Limb (tissue), 2 donors: ENCODE measurements at regions not wholly inside any gene's neighbourhood (a gene's known extent, or its start where the extent isn't known, plus 50 kb on each side); places are given as distances from the start of the nearest gene placed in this dataset.
"Not testable (repeated sequence)": the region's sequence is repeated elsewhere in the genome, so short reads cannot be mapped to it uniquely, and the experiment has no call there.

Experiments
- DNase-seq, 2 donors: peaks; one replicate each; pipeline ENCODE4 v3.0.0-alpha.2; 2016; ENCODE audit errors: extremely low spot score in 2 of 2

GRCh38 chr7:142698429-142698828 lies 50.8 kb upstream of the PRSS1 start:
- no peak for DNase-seq

- no peak for DNase-seq
These were observed 52.0 kb upstream of the PRSS1 start for GRCh38 chr7:142697270-142697669.

GRCh38 chr7:142696456-142697179 lies 52.7 kb upstream of the PRSS1 start:
- no peak for DNase-seq

GRCh38 chr7:142693911-142694310 lies 55.4 kb upstream of the PRSS1 start:
- no peak for DNase-seq

GRCh38 chr7:142690554-142691182 lies 58.6 kb upstream of the PRSS1 start:
- DNase-seq, result no peak

GRCh38 chr7:142689439-142690120 lies 59.7 kb upstream of the PRSS1 start:
- no peak for DNase-seq

GRCh38 chr7:142685877-142686508 lies 63.3 kb upstream of the PRSS1 start:
- no peak for DNase-seq

- no peak for DNase-seq
These were observed 67.8 kb upstream of the PRSS1 start for GRCh38 chr7:142681314-142682092.

GRCh38 chr7:142671506-142671905 lies 77.8 kb upstream of the PRSS1 start:
- DNase-seq, result no peak

GRCh38 chr7:142670511-142670910 lies 78.8 kb upstream of the PRSS1 start:
- DNase-seq, result no peak

- no peak for DNase-seq
These were observed 80.1 kb upstream of the PRSS1 start for GRCh38 chr7:142669074-142669654.

- DNase-seq, result no peak
These were observed 80.8 kb upstream of the PRSS1 start for GRCh38 chr7:142668495-142668894.

- DNase-seq, result no peak
These were observed 91.9 kb upstream of the PRSS1 start for GRCh38 chr7:142657376-142657775.

- no peak for DNase-seq
These were observed 94.9 kb upstream of the PRSS1 start for GRCh38 chr7:142654398-142654797.

- no peak for DNase-seq
These were observed 101.5 kb upstream of the PRSS1 start for GRCh38 chr7:142647749-142648148.

- DNase-seq, result no peak
These were observed 102.7 kb upstream of the PRSS1 start for GRCh38 chr7:142646386-142647140.

- DNase-seq, result no peak
These were observed 103.5 kb upstream of the PRSS1 start for GRCh38 chr7:142645777-142646176.

- DNase-seq, result no peak
These were observed 107.0 kb upstream of the PRSS1 start for GRCh38 chr7:142642316-142642715.

GRCh38 chr7:142641252-142641651 lies 108.0 kb upstream of the PRSS1 start:
- not testable (repeated sequence) for DNase-seq

- DNase-seq, result no peak
These were observed 110.7 kb upstream of the PRSS1 start for GRCh38 chr7:142638581-142638980.
